GM18508 (cell line): ENCODE measurements at regions not wholly inside any gene's neighbourhood (a gene's known extent, or its start where the extent isn't known, plus 50 kb on each side); places are given as distances from the start of the nearest gene placed in this dataset.
"Not testable (repeated sequence)": the region's sequence is repeated elsewhere in the genome, so short reads cannot be mapped to it uniquely, and the experiment has no call there.

Experiments
- ATAC-seq: cut with Tn5 transposase; IDR thresholded peaks from one replicate; pipeline ENCODE4 v1.9.1; 2021; ENCODE audit warnings: moderate number of reproducible peaks; ENCODE audit not compliant: insufficient read depth, unreplicated experiment

DNA sequence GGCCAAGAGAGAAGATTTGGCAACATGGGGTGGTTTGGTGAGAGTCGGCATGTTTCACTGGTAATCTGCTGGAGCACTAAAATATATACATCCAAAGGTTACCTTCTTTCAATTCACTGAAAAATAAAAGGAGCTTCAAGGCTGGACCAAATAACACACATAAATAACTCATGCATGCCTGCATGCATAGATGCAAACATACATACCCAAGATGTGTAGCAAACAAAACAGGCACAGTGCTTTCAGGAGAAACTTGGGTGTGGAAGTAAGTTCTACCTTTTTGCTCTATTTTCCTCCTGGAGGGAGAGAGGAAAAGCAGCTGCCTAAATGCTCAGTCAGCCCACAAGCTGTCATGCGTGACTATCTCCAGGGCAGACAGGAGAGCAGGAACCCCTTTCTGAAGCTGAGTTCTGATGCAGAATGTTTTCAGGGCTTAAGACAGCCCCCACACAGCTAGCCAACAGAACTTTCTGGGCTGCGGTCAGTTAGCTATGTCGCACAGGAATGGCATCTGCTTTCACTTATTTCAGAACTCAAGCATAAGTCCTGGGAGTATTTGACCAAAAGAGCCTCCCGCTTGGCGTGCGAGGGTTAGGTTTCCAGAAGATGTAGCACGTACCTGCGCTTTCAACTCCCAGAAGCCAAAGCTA is 166.2 kb downstream of the TOMM20 start:
- peak; percentile 21 for ATAC-seq

DNA sequence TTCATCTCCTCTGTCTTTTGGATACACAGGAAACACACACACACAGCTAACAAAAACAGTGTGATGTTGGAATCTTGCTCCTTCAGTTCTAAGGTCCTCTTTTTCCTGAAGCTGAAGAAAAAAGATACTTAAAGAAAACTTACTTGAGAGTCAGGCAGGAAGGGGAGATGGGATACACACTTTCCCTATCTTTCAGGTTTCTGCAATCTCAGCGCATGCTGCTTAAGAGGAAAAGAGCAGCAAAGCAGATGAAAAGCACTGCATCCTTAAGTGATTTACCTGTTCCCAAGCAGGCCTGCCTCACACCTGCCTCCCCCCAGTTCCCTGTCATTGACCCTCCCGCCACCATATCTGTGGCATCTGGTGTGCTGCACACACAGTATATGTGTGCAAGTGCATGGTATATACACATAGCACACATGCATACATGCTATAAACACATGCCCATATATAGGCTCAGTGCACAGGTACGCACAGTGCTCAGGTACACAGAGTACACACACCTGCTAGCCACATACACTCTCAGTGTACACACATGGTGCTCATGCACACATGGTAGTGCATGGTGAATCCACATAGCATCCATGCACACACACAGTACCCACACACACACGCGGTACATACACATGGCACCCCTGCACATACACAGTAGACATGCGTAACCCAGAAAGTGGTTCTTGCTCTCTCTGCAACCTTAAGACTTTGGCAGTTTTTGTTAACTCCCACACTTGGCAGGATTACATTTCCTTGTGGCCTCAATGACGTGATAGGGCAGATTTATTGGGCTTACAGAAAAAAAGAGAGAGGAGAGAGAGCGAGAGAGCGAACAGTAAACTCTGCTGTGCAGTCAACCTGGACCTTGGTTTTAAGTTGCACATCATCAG is 166.9 kb downstream of the TOMM20 start:
- ATAC-seq = no peak

DNA sequence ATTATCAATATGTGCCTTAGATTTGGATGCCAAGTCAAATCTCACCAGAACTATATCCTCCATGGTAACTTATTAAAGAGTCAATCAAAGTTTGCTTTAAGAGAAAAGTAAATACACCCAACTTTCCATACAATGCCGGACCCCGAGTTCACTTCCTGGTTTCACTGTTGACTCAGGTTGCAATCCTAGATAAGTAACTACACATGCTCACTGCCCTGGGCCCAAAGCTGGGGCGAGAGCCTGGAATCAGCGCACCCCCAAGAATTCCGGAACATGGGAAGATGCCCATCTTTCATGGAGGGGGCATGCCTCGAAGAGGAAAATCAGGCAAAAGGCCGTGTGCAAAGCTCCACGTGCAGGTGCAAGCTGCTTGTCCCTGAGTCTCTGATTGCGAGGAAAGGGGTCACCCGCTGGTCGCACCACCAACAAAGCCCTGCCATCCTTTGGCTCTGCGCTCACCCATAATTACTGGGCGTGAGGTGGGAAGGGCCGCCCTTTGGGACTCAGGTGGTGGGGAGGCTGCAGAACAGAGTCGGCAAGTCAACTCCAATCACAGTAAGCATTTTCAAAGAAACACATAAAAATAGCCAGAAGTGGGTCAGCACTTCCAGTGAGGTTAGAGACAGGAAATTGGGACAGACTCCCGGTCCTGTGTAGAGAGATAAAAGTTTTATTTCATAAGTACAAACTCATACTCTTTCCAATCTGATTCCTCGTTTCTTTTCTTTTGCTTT is 167.7 kb downstream of the TOMM20 start:
- ATAC-seq = no peak

DNA sequence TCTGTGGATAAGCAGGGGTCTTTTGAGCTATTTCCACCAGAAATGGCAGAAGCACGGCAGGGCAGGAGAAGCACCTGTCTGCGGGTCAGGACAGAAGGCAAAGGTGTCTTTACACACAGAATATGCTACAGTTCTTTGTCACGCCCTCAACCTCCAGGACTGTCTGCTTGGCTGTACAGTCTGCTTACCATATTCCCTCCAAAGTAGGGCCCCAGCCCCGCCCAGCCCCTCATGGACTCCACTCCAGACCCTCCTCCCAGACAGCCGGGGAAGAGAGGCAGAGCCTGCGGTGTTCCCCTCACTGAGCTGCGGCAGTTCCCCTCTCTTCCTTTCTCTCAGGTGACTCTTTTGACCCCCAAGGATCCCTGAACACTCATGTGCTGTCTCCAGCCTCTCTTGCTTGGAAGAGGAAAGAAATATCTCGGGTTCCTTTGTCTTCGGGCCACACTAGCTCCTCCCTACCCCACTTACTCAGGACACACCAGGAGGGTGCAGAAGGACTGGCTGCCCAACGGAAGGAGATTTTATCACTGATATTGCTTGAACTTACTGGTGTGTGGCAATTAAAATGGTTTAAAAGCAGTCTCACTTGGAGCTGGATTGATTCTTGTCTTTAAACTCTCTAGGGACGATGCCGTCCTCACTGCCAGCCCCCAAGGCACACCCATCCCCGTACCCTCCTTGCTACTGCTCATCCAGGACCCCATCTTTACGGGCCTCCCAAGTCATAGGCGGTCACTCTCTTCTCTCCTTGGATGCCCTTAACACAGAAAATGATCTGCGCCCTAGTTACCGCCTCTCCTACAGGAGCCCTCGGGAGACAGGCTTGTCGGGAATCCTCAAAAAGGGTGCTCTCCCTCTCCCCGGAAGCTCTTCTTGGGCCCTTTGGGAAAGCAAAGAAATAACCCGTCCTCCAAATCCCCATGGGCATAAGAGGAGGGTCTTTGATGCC is 169.7 kb downstream of the TOMM20 start:
- ATAC-seq = no peak

DNA sequence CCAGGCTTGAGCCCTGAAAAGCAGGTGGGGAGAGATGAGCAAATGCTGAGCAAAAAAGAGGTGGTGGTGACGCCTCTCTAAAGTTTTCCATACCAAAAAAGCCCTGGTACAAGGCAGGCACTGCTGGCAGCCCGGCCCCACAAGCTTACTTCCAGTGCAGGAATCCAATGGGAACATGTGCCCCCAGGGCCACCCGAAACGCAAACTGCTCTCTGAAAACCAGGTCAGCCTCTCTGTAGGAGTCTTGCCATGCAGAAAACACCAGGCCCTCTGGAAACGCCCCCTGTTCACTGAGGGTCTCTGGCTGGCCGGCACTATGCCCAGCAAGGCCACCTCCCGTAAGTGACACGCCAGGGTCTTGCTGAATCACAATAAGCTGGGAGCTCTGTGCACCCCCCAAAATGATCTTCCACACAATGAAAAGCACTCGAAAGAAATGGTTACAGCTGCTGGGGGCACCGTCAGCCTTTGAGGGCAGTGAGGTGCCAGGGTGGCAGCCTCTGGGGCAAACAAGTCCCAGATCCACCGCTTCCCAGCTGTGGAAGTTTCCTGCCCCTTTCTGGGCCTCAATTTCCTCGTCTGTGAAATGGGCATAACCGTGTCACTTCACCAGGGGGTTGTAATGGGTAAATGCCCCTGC is 170.5 kb downstream of the TOMM20 start:
- ATAC-seq = no peak

DNA sequence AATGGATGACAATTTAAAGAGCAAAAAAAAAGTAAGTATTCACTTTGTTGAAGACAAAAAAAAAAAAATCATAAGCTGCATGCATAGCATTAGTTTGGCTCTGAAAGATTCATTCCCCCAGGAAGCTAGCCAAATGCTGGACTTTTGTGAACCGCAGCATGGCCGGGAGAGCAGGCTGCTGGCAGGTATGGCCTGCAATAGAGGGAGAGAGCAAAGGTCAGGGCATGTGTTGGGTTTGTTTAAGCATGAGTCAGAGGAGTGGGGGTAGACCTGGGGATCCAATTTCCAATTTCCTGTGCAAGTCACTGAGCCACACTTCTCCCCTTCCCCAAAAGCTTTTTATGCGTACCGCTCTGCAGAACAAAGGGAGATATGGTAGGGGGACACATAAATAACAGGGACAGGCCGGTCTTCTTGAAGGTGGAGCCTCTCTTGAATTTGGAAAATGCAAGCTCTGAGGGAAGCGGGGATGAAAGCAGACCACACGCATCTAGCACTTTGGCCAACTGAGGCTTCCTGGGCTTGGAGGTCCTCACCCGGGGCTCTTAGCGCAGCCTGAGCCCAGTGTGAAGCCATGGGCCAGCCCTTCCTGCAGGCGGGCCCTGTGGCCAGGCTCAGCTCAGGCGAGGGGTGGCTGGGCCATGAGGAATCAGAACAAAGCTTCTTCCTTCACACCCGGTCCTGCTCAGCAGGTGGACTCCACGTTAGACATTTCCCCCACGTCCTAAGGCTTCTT is 171.1 kb downstream of the TOMM20 start:
- no peak for ATAC-seq

DNA sequence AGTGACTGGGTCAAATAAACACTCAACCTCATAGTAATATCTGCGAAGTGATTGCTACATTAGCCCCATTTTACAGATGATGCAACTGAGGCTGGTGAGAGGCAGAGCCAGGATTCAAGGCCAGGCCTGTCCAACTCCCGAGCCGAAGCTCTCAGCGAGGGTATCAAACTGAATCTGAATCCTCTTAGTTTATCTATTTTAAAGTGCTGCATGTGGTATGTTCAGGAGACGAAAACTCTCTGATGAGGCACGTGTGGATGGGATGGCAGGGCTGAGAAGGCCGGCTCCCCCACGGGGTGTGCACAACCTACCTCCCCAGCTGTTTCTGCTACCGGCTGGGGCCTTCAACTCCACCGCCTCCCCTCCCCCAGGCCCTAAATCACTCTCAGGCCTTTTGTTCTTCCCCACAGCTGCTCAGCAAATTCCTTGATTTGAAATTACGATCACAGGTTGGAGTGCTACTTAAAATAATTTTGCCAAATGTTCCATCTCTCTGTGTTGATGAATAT is 171.8 kb downstream of the TOMM20 start:
- no peak for ATAC-seq

DNA sequence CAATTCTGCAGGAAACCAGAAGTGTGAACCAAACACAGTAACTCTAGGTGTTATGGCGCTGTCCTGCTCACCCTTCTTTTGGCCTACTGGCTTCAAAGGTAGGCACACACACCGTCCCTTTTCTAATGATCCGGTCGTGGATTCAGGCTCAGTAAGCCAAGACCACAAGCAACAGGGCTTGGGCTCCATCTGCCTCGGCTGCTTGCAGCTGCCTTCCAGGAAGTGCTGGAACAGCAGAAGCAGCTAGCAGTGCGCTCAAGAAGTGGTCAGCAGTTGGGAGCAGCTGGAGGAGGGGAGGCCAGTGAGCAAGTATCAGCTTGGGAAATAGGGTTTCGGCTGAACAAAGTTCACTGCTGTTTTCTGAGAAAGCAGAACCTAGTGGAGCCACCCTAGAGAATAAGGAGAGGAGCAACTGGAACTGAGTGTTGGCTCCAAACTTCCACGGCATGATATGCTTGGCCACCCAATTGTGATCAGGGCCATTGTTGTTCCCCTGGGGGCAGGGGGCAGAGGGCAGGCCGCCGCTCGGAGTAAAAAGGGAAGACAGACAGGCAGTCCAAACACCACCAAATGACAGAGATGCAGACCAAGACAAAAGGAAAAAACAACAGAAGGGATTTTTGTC is 173.4 kb downstream of the TOMM20 start:
- no peak for ATAC-seq

DNA sequence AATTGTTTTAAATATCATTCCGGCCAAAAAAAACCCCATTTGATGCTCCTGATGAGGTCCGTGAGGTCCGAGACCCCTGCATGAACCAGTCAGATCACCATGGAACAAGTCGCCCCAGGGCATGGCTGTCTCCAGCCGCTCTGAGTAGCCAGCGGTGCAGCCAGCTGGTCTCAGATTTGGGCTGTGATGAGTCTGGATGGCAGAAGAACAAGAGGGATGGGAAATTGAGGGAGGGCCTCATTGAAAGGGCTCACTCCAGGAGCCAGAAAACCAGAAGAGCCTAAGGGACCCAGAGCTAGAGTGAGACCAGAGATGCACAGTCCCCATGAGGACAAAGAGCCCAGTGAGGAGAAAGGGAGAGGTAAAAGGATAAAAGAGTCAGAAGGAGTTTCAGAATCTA is 174.0 kb downstream of the TOMM20 start:
- no peak for ATAC-seq

DNA sequence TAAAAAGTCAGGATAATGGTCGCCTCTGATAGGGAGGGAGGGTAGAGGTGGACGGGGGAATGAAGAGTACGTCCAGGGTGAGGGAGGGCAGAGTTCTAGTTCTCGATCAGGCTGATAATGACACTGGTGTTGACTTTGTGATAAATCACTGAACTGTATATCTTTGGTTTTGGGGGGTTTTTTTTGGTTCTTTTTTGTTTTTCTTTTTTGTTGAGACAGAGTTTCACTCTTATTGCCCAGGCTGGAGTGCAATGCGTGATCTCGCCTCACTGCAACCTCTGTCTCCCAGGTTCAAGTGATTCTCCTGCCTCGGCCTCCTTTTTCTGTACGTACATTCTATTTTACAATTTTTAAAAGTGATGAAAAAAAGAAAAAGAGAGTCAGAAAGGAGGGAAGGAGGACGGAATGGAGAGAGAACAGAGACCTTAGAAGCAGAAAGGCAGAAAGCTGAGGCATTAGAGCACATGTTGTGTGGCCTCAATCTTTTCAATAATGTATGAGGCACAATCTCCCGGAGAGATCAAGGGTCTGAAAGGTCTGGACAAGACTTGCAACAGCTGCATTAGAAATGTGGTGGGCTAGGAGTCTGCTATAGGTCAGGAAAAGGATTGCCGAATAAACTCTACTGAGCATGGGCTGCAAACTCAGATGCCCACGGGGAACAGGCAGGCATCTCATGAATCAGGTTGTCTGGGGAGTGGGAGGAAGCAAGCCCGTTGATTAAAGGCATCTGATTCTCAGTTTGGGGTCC is 174.8 kb downstream of the TOMM20 start:
- ATAC-seq = no peak

DNA sequence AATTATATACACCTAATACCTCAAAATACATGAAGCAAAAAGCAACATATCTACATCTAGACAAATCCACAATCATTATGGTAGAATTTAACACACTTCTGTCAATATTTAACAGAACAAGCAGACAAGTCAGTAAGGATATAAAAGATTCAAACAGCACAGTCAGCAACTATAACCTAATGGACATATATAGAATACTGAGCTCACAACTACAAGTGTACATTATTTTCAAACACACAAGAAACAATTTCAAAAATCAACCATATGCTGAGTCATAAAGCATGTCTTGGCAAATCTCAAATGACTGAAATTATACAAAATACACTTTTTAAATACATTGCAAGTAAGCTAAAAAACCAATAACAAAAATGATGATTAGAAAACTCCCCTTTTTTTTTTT is 178.0 kb downstream of the TOMM20 start:
- no peak for ATAC-seq

DNA sequence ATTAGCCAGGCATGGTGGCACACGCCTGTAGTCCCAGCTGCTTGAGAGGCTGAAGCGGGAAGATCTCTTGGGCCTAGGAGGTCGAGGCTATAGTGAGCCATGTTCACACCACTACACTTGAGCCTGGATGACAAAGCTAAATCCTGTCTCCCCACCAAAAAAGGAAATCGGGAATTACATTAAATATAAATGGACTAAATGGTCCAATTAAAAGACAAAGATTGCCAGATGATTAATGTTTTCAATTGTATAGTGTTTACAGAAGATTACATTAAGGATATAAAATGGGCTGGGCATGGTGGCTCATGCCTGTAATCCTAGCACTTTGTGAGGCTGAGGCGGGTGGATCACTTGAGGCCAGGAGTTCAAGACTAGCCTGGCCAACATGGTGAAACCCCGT is 179.1 kb downstream of the TOMM20 start:
- ATAC-seq = not testable (repeated sequence)

DNA sequence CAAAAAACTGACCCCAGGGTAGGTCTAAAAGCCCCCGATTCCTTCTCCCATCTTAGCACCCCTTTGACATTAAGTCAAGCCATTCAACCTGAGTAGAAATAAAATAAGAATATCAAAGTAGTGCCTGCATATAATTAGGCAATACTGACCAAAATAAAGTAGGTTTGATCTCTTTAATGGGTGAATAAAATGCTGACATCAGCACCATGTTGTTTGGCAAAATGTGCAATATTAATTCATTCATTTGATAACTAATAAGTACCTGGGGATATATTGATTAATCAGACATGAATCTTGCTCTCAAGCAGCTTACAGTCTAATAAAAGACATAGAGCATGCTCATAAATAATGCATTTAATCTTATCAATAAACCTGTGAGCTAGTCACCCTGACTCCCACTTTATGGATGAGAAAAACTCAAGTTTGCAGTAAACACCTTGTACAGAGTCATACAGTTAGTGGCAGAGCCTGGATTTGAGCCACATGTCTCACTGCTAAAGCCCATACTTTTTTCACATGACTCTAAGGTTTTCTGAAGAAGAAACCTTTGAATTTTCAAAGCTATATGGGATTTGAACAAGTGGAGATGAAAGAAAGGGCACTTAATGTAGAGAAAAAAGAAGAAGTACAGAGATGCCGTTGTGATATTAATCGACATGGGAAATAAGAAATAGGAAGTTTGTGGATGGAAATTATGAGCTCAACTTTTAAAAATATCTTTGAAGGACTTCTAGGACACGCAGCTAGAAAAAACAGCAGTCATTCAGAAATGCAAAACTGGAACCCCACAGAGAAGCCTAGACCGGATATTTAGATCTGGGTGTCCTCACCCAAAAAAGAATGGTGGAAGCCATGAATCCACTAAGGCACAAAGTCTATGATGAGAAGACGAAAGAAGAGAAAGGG is 183.9 kb downstream of the TOMM20 start:
- ATAC-seq = no peak

DNA sequence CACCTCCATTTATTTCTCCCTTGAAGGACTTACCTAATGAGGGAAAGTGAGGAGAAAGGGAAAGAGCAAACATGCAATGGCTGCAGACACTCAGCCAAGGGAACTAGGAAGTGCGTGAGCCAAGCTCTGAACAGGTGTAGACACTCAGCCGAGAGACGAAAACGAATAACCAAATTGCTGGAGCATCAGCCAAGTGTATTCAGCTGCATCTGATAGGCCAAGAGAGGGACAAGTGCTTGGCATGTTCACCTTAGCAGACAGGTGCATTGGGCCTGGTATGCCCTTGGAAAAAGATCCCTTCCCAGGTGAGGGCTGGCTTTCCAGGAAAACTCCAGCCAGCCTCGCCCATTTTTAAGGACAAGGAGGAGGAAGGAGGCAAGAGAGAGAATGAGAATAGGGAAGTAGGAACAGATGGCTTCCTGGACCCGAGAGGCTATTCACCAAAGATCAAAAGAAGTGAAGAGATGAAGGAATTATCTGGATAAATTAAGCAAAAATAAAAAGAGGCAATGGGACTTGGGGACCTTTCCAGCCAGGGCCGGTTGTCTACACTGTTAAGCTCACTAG is 184.7 kb downstream of the TOMM20 start:
- no peak for ATAC-seq

DNA sequence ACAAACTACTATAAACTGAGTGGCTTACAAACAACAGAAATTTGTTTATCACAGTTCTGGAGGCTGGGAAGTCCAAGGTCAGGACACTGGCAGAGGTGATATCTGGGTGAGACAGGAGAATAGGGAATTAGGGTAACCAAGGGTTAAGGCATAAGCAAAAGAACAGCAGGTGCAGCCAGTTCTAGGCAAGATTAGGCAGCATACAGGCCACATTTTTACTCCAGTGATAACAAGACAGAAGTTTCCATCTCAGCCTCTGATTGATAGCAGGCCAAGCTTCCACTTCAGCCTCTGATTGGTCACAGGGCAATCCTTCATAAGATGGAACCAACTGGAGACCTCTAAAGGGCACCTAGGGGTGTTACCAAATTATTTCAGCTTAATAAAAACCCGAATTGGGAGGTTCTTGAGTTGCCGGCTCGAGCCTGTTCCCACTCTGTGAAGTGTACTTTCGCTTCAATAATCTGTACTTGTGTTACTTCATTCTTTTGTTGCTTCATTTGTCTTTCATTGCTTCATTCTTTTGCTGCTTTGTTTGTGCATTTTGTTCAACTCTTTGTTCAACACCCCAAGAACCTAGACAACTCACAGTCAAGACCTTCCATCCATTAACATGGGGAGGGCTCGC is 185.6 kb downstream of the TOMM20 start:
- no peak for ATAC-seq

DNA sequence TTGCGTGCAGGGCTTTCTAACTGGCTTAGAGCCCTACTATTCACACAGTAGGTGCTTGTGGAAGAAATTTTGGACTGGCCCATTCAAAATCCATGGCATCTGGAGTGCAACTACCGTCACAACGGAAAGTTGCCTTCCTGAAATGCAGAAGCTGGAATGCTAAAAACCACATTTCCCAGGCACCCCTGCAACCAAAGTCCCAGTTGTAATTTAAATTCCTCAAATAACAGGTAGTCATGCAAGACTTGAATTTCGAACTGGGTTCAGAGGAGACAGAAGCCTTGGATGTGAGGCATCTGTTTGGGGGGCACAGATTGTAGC is 186.7 kb downstream of the TOMM20 start:
- ATAC-seq = no peak
